ENCODE measurements at regions not wholly inside any gene's neighbourhood (a gene's known extent, or its start where the extent isn't known, plus 50 kb on each side); places are given as distances from the start of the nearest gene placed in this dataset.

GRCh38 chr5:94031631-94032030, 290.2 kb upstream of the POU5F2 start:
- H3K9me3 Mint-ChIP-seq (ENCODE audit: insufficient read depth): no peaks in the 10 kb centered on the region
- ATAC-seq (ENCODE audit: low read depth) (no peak), DNase-seq (no peak)
- Histone ChIP-seq H3K9me3 (ENCODE audit: control extremely low read depth in 1 of 3, control insufficient read depth in 2 of 3, insufficient read depth in 1 of 3, low read length in 2 of 3) (peaks cover 0 to 4% (median 0%) of the 10 kb centered on the region in 3 donors), H3K27me3 (replicated peaks in 1 of 4; ENCODE audit: control extremely low read depth in 1 of 4, control insufficient read depth in 3 of 4, insufficient read depth in 4 of 4, low read length in 3 of 4) (no peaks in the 10 kb centered on the region), H3K4me2 (replicated peaks; ENCODE audit: low read depth, low read length, poor library complexity, severe bottlenecking) (no peak overlapping the region), H3K4me3 (ENCODE audit: control extremely low read depth in 1 of 5, extremely low read depth in 1 of 5, insufficient read depth in 1 of 5, low read depth in 2 of 5, low read length in 4 of 5) (no peak overlapping the region), H3K27ac (ENCODE audit: low read length in 2 of 2) (no peak overlapping the region), H3K36me3 (replicated peaks in 1 of 2; ENCODE audit: control extremely low read depth in 1 of 2, control insufficient read depth in 1 of 2, extremely low read depth in 1 of 2, insufficient read depth in 2 of 2, low read length in 1 of 2) (peaks cover 8 to 12% of the 10 kb centered on the region in 2 experiments), H4K20me1 (ENCODE audit: control insufficient read depth, insufficient read depth, low read length, poor library complexity, severe bottlenecking) (no peaks in the 10 kb centered on the region), H2AFZ (ENCODE audit: insufficient read depth, low read depth, low read length, poor library complexity, severe bottlenecking) (no peak overlapping the region), H3K9ac (ENCODE audit: low read length) (no peak overlapping the region), H3K79me2 (ENCODE audit: control insufficient read depth, insufficient read depth, low read length) (no peaks in the 10 kb centered on the region), H3K4me1 (ENCODE audit: control insufficient read depth in 2 of 2, insufficient read depth in 2 of 2, low read length in 2 of 2) (no peaks in the 10 kb centered on the region)
- TF ChIP-seq EZH2 (IDR thresholded peaks at IDR 0.05; ENCODE audit: borderline replicate concordance, insufficient read depth, low read depth, low read length, poor library complexity, severe bottlenecking): no peak
- no peak for TF ChIP-seq CTCF (IDR thresholded peaks at IDR 0.05)
- H3K4me1 Mint-ChIP-seq: no peaks in the 10 kb centered on the region
- intact Hi-C loops (cut with micrococcal nuclease): no loop called here
- H3K27ac Mint-ChIP-seq: no peak overlapping the region
- H3K4me3 Mint-ChIP-seq: no peak overlapping the region
- ChIA-PET POLR2A (no interaction called here), CTCF (no interaction called here)
- H3K27me3 Mint-ChIP-seq: no peaks in the 10 kb centered on the region

- H3K4me3 Mint-ChIP-seq: no peak overlapping the region
- H3K4me1 ChIP-seq (ENCODE audit: control insufficient read depth in 2 of 2, insufficient read depth in 2 of 2, low read length in 2 of 2): peaks cover under 1 to 2% of the 10 kb centered on the region in 2 donors
- H3K27ac ChIP-seq (ENCODE audit: low read length in 2 of 2): no peak overlapping the region
- peaks cover 17% of the 10 kb centered on the region for H3K4me1 Mint-ChIP-seq
- TF ChIP-seq CTCF (IDR thresholded peaks at IDR 0.05) (no peak), EZH2 (IDR thresholded peaks at IDR 0.05; ENCODE audit: borderline replicate concordance, insufficient read depth, low read depth, low read length, poor library complexity, severe bottlenecking) (no peak)
- ChIA-PET CTCF (no interaction called here), POLR2A (no interaction called here)
- H3K9me3 Mint-ChIP-seq (ENCODE audit: insufficient read depth): no peaks in the 10 kb centered on the region
- no peaks in the 10 kb centered on the region for H3K9me3 ChIP-seq (ENCODE audit: control extremely low read depth in 1 of 3, control insufficient read depth in 2 of 3, insufficient read depth in 1 of 3, low read length in 2 of 3)
- DNase-seq (no peak), ATAC-seq (ENCODE audit: low read depth) (no peak)
- H3K4me3 ChIP-seq (ENCODE audit: control extremely low read depth in 1 of 5, extremely low read depth in 1 of 5, insufficient read depth in 1 of 5, low read depth in 2 of 5, low read length in 4 of 5): no peak overlapping the region
- no peaks in the 10 kb centered on the region for H3K79me2 ChIP-seq (ENCODE audit: control insufficient read depth, insufficient read depth, low read length)
- H3K27me3 ChIP-seq (replicated peaks in 1 of 4; ENCODE audit: control extremely low read depth in 1 of 4, control insufficient read depth in 3 of 4, insufficient read depth in 4 of 4, low read length in 3 of 4): no peaks in the 10 kb centered on the region
- peaks cover 2 to 6% of the 10 kb centered on the region in 2 experiments for H3K36me3 ChIP-seq (replicated peaks in 1 of 2; ENCODE audit: control extremely low read depth in 1 of 2, control insufficient read depth in 1 of 2, extremely low read depth in 1 of 2, insufficient read depth in 2 of 2, low read length in 1 of 2)
- H3K4me2 ChIP-seq (replicated peaks; ENCODE audit: low read depth, low read length, poor library complexity, severe bottlenecking): no peak overlapping the region
- H4K20me1 ChIP-seq (ENCODE audit: control insufficient read depth, insufficient read depth, low read length, poor library complexity, severe bottlenecking): no peaks in the 10 kb centered on the region
- no peak overlapping the region for H3K9ac ChIP-seq (ENCODE audit: low read length)
- no peak overlapping the region for H3K27ac Mint-ChIP-seq
- no peaks in the 10 kb centered on the region for H3K27me3 Mint-ChIP-seq
- H2AFZ ChIP-seq (ENCODE audit: insufficient read depth, low read depth, low read length, poor library complexity, severe bottlenecking): no peak overlapping the region
- intact Hi-C loops (cut with micrococcal nuclease): no loop called here
- WGBS (ENCODE audit: insufficient coverage): no CpG with 5 or more reads among the region's 1 CpG
Observed at GRCh38 chr5:94028001-94028400, 286.6 kb upstream of the POU5F2 start.

Measured in B cell (primary cell).